ENCODE measurements at regions not wholly inside any gene's neighbourhood (a gene's known extent, or its start where the extent isn't known, plus 50 kb on each side); places are given as distances from the start of the nearest gene placed in this dataset.

DNA sequence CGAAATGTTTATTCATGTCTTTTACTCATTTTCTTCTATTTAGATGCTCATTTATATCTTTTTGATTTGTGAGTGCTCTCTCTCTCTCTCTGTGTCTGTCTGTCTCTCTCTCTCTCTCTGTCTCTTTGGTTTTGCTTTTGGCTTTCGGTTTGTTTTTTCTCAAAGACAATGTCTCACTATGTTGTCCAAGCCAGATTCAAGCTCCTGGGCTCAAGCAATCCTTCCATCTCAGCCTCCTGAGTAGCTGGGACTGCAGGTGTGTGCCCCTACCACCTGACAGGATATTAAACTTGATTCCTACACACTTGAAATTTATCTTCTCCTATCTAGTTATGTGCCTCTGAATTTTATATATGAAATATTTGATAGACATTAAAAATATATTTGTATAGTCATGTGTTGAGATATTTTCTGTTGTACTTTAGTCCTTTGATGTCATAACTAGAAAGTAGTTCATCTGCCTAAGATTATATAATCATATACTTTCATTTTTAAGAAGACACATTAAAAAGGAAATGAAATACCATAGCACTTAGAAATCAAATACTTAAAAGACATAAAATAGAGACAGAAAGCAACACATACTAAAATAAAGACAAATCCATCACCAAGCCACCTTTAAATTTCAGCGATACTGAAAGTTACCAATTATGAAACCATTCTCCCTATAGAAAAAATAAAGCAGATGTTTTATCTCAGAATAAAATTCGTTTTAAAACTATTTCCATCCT is 68.1 kb upstream of the SFMBT2 start:
- Mint-ChIP-seq H3K9me3 (ENCODE audit: insufficient read depth) (no peaks in the 10 kb centered on the region), H3K27me3 (ENCODE audit: low read depth) (no peaks in the 10 kb centered on the region), H3K4me3 (peak overlapping the region; percentile 57), H3K4me1 (ENCODE audit: low read depth) (peaks cover 65% of the 10 kb centered on the region), H3K27ac (peak overlapping the region; percentile 87), H3K36me3 (ENCODE audit: low read depth) (peaks cover 38% of the 10 kb centered on the region)
- ChIA-PET POLR2A (interaction anchor here (1.0 kb wide), 1 partner anchor 14 kb away, joined by 3 read pairs; no protein-coding TSS in a partner anchor), CTCF (no interaction called here)
- peak; percentile 31 for ATAC-seq
- DNase-seq, result no peak

DNA sequence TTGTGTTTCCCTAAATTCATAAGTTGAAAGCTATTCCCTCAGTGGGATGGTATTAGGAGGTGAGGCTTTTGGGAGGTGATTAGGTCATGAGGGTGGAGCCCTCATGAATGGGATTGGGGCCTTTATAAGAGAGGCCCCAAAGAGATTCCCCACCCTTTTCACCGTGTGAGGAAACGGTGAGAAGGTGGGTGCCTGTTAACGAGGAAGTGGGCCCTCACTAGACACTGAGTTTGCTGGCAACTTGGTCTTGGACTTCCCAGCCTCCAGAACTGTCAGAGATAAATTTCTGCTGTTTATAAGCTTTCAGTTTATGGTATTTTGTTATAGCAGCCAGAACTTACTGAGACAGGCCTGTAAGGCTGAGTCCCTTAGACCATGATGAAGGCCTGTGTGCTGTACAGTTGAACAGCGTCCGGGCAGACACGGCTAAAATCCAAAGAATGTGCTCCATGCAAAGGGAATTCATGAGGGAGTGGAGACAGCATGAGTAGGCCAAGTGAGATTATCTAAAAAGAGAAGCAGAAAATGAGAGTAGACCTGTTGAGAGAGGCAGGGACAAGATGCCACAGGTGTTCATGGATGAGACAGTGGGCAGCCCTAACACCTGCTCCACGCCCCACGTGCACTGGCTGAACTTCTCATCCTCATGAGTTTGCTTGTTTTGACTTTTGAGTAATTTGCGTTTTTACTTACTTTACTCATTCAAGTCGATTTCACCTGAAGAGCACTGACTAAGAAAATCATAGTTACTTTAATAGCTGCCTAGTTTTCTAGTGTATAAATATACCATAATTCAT is 66.9 kb upstream of the SFMBT2 start:
- Mint-ChIP-seq H3K27ac (no peak overlapping the region), H3K4me3 (no peak overlapping the region), H3K27me3 (ENCODE audit: low read depth) (no peaks in the 10 kb centered on the region), H3K4me1 (ENCODE audit: low read depth) (peaks cover 59% of the 10 kb centered on the region), H3K36me3 (ENCODE audit: low read depth) (peaks cover 30% of the 10 kb centered on the region), H3K9me3 (ENCODE audit: insufficient read depth) (no peaks in the 10 kb centered on the region)
- ATAC-seq (no peak), DNase-seq (no peak)
- ChIA-PET POLR2A (interaction anchor here (1.0 kb wide), 1 partner anchor 15 kb away, joined by 3 read pairs; no protein-coding TSS in a partner anchor), CTCF (no interaction called here)

DNA sequence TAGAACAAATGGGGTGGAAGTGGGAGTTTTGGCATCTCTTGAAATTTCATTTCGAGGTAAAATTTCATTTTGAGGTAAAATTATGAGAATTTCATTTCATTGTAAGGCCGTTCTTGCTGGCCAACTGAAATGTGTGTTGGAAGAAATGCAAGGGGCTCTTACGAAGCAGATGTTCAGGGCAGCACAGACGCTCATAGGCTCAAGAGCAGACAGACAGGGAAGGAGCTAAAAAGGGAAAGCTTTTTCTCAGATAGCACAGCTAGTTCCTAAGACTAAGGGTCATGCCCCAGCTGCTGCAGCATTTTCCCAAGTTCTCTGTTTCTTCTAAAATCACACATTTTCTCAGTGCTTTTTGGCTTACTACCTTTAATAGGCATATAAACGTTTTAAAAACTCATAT is 65.1 kb upstream of the SFMBT2 start:
- ChIA-PET CTCF (no interaction called here), POLR2A (no interaction called here)
- ATAC-seq (no peak), DNase-seq (no peak)
- H3K9me3 Mint-ChIP-seq (ENCODE audit: insufficient read depth), result no peaks in the 10 kb centered on the region
- no peak overlapping the region for H3K27ac Mint-ChIP-seq
- H3K27me3 Mint-ChIP-seq (ENCODE audit: low read depth), result no peaks in the 10 kb centered on the region
- no peak overlapping the region for H3K4me3 Mint-ChIP-seq
- peaks cover 20% of the 10 kb centered on the region for H3K36me3 Mint-ChIP-seq (ENCODE audit: low read depth)
- H3K4me1 Mint-ChIP-seq (ENCODE audit: low read depth), result peaks cover 59% of the 10 kb centered on the region

DNA sequence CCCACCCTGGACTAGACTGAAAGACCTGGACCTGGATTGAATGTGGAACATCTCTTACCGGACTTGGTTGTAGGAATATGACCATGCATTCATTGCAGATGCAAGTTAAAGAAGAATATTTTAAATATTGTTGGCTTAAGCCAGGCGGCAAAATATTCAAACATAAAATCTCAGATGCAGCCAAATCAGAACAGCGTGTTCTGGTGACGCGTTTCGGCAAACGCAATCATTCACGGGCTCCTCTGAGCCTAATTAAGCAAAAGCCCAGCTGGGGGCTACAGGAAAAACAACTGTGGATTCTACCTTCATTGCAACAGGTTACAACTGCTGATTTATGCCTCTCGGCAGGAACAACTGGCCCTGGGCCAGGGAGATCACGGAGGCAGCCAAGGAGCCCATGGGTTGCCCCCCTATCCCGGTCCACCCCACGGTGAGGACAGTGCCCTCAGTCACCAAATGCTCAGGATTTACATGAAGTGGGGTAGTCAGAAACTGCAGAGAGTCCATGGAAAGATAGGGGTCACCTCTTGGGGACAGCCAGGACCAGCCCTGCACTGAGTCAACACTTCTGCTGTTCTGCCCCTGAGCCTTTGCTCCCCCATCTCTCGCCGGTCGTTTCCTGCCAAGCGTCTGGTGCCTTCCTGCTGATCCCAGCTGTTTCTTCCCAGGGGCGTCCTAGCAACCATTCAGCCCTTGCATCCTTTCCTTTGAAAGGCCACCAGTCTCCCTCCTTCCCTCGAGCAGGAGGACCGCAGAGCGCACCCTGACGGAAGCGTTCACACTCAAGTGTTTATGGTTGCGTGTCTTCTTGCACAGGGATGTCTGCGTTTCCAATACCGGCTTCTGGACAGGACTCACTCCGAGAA is 64.4 kb upstream of the SFMBT2 start:
- H3K4me3 Mint-ChIP-seq, result no peak overlapping the region
- peaks cover 58% of the 10 kb centered on the region for H3K4me1 Mint-ChIP-seq (ENCODE audit: low read depth)
- no peak for ATAC-seq
- peaks cover 15% of the 10 kb centered on the region for H3K36me3 Mint-ChIP-seq (ENCODE audit: low read depth)
- ChIA-PET POLR2A (no interaction called here), CTCF (interaction anchor here (0.9 kb wide), 1 partner anchor 39 kb away, joined by 4 read pairs; no protein-coding TSS in a partner anchor)
- peak overlapping the region; percentile 8 for H3K27ac Mint-ChIP-seq
- H3K9me3 Mint-ChIP-seq (ENCODE audit: insufficient read depth), result no peaks in the 10 kb centered on the region
- no peaks in the 10 kb centered on the region for H3K27me3 Mint-ChIP-seq (ENCODE audit: low read depth)
- DNase-seq, result no peak

DNA sequence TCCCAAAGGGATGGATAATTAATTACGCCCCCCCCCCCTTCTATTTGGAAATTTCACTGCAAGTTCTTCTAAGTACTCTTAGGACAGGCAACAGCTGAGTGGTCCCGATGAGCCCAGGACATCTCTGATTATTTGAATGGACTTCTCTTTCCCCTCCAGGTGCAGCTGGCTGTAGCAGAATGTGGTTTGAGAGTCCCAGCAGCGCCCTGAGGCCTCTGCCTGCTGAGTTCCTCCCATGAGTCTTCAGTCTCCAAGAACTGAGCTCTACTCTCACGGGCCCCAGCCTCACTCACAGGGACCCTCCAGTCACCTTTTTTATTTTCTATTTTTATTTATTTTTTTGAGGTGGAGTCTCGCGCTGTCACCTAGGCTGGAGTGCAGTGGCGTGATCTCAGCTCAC is 63.6 kb upstream of the SFMBT2 start:
- Mint-ChIP-seq H3K36me3 (ENCODE audit: low read depth) (peaks cover 7% of the 10 kb centered on the region), H3K9me3 (ENCODE audit: insufficient read depth) (no peaks in the 10 kb centered on the region), H3K4me1 (ENCODE audit: low read depth) (peaks cover 50% of the 10 kb centered on the region), H3K27ac (no peak overlapping the region), H3K27me3 (ENCODE audit: low read depth) (no peaks in the 10 kb centered on the region), H3K4me3 (no peak overlapping the region)
- POLR2A ChIA-PET, result no interaction called here
- no peak for ATAC-seq
- CTCF ChIA-PET, result interaction anchor here (0.9 kb wide), 1 partner anchor 38 kb away, joined by 4 read pairs; no protein-coding TSS in a partner anchor
- DNase-seq, result no peak

DNA sequence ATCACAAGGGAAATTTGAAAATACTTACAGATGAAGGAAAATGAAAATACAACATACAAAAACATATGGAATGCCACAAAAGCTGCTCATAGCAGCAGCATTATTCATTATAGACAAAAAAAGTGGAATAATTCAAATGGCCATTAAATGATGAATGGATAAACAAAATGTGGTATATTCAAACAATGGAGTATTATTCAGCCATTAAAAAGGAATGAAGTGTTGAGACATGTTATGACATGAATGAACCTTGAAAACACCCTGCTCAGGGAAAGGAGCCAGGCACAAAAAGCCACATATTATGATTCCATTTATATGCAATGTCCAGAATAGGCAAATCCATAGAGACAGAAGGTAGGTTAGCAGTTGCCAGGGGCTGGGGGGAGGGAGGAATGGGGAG is 62.6 kb upstream of the SFMBT2 start:
- Mint-ChIP-seq H3K27me3 (ENCODE audit: low read depth) (no peaks in the 10 kb centered on the region), H3K27ac (no peak overlapping the region), H3K9me3 (ENCODE audit: insufficient read depth) (no peaks in the 10 kb centered on the region), H3K4me1 (ENCODE audit: low read depth) (peaks cover 42% of the 10 kb centered on the region), H3K4me3 (no peak overlapping the region), H3K36me3 (ENCODE audit: low read depth) (peaks cover 4% of the 10 kb centered on the region)
- ChIA-PET CTCF (no interaction called here), POLR2A (interaction anchor here (0.6 kb wide), 1 partner anchor 35 kb away, joined by 3 read pairs; no protein-coding TSS in a partner anchor)
- no peak for DNase-seq
- no peak for ATAC-seq

DNA sequence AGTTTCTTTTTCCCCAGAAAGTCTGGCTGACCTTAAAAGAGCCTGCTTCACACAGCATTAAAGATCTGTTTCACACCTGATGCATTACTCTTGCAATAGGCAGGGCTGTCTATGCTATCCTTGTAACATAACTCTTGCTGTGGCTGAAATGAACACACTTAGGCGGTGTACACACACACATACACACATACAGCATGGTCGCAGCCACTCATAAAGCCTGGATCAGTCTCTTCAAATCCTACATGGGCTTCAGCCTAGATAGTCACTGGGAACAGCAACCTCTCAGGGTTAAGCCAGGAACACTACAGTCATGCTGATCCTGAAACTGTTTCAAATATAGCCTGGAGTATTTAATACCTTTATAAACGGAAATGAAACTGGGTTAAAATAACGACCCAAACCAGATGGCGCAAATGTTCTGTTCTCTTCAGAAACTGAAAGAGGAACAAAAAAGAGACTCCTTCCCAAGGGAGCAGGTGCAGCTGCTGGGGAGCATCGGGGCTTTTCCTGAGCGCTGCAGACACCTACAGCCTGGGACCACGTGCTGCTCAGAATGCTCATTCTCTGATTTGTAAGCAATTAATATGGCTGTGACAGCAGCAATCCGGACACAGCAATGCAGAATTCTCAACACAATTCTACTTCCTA is 61.0 kb upstream of the SFMBT2 start:
- ChIA-PET CTCF (interaction anchor here (0.5 to 1.6 kb wide), 5 partner anchors 43 to 55 kb away, joined by 3 to 5 read pairs (median 3); no protein-coding TSS in a partner anchor), POLR2A (no interaction called here)
- Mint-ChIP-seq H3K27me3 (ENCODE audit: low read depth) (no peaks in the 10 kb centered on the region), H3K9me3 (ENCODE audit: insufficient read depth) (no peaks in the 10 kb centered on the region), H3K36me3 (ENCODE audit: low read depth) (peaks cover 2% of the 10 kb centered on the region), H3K4me3 (peak overlapping the region; percentile 72), H3K4me1 (ENCODE audit: low read depth) (peaks cover 38% of the 10 kb centered on the region), H3K27ac (peak overlapping the region; percentile 81)
- DNase-seq (no peak), ATAC-seq (peak; percentile 64)

DNA sequence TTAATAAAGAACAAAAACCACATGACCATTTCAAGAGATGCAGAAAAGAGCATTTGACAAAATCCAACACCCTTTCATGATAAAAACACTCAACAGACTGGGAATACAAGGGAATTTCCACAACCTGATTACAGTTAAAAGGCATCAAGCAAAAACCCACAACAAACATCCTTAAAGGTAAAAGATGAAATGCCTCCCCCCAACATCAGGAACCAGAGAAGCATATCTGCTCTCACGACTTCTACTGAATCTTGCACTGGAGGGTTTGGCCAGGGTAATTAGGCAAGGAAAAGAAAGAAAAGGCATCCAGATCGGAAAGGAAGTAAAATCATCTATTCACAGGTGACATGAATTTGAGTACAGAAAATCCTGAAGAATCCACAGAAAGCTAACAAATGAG is 59.5 kb upstream of the SFMBT2 start:
- Mint-ChIP-seq H3K27ac (no peak overlapping the region), H3K4me1 (ENCODE audit: low read depth) (peaks cover 35% of the 10 kb centered on the region), H3K4me3 (no peak overlapping the region), H3K36me3 (ENCODE audit: low read depth) (peaks cover 2% of the 10 kb centered on the region), H3K27me3 (ENCODE audit: low read depth) (no peaks in the 10 kb centered on the region), H3K9me3 (ENCODE audit: insufficient read depth) (no peaks in the 10 kb centered on the region)
- CTCF ChIA-PET, result no interaction called here
- ATAC-seq (no peak), DNase-seq (no peak)
- POLR2A ChIA-PET, result interaction anchor here (0.5 kb wide), 1 partner anchor 54 kb away, joined by 3 read pairs; no protein-coding TSS in a partner anchor

DNA sequence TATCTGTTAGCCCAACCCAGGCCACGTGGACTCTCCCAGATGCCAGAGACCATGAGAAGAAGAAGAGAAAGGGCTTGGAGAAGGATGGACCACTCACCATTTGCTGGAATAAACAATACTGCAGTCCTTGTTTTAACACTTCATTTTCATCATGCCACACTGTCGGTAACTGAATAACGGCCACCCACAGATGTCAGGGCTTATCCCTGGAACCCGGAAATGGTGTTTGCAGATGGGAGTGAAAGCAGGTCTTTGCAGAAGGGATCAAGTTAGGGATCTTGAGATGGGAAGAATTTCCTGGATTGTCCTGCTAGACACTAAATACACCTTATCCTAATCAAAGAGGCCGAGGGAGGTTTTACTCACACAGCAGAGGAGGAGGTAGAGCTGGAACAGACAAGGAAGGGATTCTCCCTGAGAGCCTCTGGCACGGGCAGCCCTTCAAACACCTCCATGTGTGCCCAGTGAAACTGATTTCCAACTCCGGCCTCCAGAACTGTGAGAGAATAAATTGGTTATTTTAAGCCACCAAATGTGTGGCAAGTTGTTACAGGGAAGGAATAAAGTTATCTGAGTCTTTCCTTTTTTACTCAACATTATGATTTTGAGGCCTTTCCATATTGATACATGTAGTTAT is 56.3 kb upstream of the SFMBT2 start:
- H3K27me3 Mint-ChIP-seq (ENCODE audit: low read depth), result no peaks in the 10 kb centered on the region
- no peak overlapping the region for H3K4me3 Mint-ChIP-seq
- no peak overlapping the region for H3K27ac Mint-ChIP-seq
- H3K9me3 Mint-ChIP-seq (ENCODE audit: insufficient read depth), result no peaks in the 10 kb centered on the region
- no peak for DNase-seq
- peaks cover 23% of the 10 kb centered on the region for H3K4me1 Mint-ChIP-seq (ENCODE audit: low read depth)
- POLR2A ChIA-PET, result no interaction called here
- CTCF ChIA-PET, result no interaction called here
- H3K36me3 Mint-ChIP-seq (ENCODE audit: low read depth), result no peaks in the 10 kb centered on the region
- ATAC-seq, result no peak

DNA sequence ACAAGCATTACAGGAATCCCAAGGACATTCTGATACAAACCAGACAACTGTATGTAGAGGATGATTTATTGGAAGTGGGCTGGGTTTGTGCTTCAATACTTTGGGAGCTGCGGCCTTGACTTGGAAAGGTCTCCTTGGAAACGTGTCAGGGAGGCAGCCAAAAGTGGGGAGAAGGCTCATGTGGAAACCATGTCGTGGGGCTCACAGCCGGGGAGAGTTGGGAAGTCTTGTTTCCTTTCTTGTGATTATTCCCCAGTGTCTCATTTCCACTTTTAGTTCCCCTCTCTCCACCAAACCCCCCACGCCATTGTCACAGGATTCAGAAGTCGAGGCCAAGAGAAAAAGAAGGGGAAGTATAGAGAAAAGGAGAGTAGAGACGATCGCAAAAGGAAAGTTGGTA is 53.9 kb upstream of the SFMBT2 start:
- ChIA-PET POLR2A (no interaction called here), CTCF (no interaction called here)
- DNase-seq (no peak), ATAC-seq (no peak)
- Mint-ChIP-seq H3K36me3 (ENCODE audit: low read depth) (no peaks in the 10 kb centered on the region), H3K9me3 (ENCODE audit: insufficient read depth) (no peaks in the 10 kb centered on the region), H3K4me1 (ENCODE audit: low read depth) (peaks cover 4% of the 10 kb centered on the region), H3K27ac (no peak overlapping the region), H3K27me3 (ENCODE audit: low read depth) (no peaks in the 10 kb centered on the region), H3K4me3 (no peak overlapping the region)
